ENCODE measurements at regions not wholly inside any gene's neighbourhood (a gene's known extent, or its start where the extent isn't known, plus 50 kb on each side); places are given as distances from the start of the nearest gene placed in this dataset.

DNA sequence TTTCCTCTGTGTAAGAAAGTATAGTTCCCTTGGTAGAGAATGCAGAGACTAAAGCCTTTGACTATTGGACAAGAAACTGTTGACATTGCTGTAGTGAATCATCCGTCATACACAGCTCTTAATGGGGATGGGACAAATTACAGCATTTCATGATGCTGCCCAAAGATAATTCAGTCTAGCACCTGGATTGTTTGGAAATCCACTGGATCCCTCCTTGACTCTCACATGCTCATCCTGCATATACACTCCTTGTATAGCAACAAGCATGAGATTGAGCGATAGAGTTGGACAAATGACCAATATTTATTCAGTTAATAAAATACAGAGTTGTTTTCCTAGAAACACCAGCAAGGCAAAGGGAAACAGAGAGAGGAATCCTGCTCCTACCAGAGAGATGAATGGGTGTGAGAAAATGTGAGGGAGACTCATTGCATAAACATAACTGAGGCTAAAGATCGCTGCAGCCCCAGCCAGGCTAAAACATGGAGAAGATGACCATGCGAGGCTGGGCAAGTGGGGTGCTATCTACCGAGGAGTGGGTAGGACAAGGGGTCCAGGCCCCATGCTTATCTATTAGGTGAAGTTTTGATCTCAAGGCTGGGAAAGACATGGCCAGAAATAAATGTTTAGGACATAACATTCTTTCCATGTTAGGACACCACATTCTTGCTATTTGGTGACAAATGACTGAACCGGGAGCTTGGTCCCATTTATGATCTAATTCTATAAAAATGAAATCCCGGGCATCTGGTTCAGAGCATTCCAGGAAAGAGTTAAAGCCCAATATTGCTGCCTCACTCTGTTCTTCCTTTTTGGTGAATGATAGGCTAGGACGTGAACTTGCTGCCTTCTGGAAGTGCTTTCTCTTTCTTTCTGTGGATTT, 153.2 kb downstream of the TGFB2 start:
- H3K4me3 ChIP-seq (replicated peaks in 1 of 4; ENCODE audit: control extremely low read depth in 1 of 4, insufficient read depth in 1 of 4, low read depth in 3 of 4, low read length in 4 of 4): peak overlapping the region; percentile 43 to 56 (median 54)
- H3K79me2 ChIP-seq (ENCODE audit: control insufficient read depth, insufficient read depth, low read length): no peaks in the 10 kb centered on the region
- peak overlapping the region; percentile 25 for H3K9ac ChIP-seq (ENCODE audit: insufficient read depth, low read length)
- no peaks in the 10 kb centered on the region for H3K36me3 ChIP-seq (ENCODE audit: control insufficient read depth, insufficient read depth, low read length)
- DNase-seq (ENCODE audit: low read depth in 2 of 2): peak; percentile 31 to 83
- no peaks in the 10 kb centered on the region for H4K20me1 ChIP-seq (ENCODE audit: control insufficient read depth, extremely low read depth, insufficient read depth, low read length)
- peak overlapping the region; percentile 84 for H3K4me2 ChIP-seq (ENCODE audit: extremely low read depth, insufficient read depth, low read length)
- peak overlapping the region; percentile 54 for H2AFZ ChIP-seq (ENCODE audit: low read length)
- no peaks in the 10 kb centered on the region for H3K27me3 ChIP-seq (ENCODE audit: control insufficient read depth, insufficient read depth, low read length)
- H3K4me1 ChIP-seq (ENCODE audit: control insufficient read depth, extremely low read depth, insufficient read depth, low read length): peaks cover 14% of the 10 kb centered on the region
- H3K9me3 ChIP-seq (ENCODE audit: control insufficient read depth, insufficient read depth, low read depth, low read length): no peaks in the 10 kb centered on the region
- peak overlapping the region; percentile 89 for H3K27ac ChIP-seq (ENCODE audit: insufficient read depth, low read length)
- TF ChIP-seq, protein P1, sequence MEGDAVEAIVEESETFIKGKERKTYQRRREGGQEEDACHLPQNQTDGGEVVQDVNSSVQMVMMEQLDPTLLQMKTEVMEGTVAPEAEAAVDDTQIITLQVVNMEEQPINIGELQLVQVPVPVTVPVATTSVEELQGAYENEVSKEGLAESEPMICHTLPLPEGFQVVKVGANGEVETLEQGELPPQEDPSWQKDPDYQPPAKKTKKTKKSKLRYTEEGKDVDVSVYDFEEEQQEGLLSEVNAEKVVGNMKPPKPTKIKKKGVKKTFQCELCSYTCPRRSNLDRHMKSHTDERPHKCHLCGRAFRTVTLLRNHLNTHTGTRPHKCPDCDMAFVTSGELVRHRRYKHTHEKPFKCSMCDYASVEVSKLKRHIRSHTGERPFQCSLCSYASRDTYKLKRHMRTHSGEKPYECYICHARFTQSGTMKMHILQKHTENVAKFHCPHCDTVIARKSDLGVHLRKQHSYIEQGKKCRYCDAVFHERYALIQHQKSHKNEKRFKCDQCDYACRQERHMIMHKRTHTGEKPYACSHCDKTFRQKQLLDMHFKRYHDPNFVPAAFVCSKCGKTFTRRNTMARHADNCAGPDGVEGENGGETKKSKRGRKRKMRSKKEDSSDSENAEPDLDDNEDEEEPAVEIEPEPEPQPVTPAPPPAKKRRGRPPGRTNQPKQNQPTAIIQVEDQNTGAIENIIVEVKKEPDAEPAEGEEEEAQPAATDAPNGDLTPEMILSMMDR (conservative IDR thresholded peaks at IDR 0.05 in 1 of 2, IDR thresholded peaks at IDR 0.05 in 1 of 2; ENCODE audit: low read depth in 1 of 2, low read length in 2 of 2): no peak
- TF ChIP-seq EZH2 (IDR thresholded peaks at IDR 0.05; ENCODE audit: low read length, missing control alignments): no peak

DNA sequence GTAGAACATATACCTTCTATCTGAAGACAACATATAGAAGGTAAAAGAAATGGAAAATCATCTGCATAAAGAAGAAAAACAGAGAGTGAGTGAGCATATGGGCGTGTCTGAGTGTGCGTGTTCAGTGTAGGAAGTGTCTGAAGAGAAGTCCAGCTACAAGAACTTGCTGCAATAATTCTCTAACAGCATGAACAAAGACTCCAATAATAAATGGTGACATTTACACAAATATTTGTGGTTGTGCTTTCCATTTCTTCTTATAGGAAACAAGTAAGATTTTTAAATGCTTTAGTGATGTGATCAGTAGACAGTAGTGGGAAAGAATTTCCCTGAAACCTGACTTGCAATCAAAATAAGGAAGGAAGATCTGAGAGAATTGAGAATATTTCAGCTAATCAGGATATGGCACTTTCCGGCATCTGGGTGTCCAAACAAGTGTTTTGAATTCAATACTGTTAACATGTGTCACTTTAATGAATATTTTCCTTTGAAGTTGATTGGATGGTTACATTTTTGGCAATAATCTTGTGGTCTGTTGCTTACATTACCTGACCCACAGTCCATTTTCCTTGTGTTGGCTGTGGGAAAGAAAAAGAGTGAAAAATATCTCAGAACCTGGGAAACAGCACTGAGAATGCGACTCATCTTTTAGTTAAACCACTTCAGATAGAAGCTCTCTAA, 154.0 kb downstream of the TGFB2 start:
- H3K36me3 ChIP-seq (ENCODE audit: control insufficient read depth, insufficient read depth, low read length): no peaks in the 10 kb centered on the region
- H3K4me3 ChIP-seq (replicated peaks in 1 of 4; ENCODE audit: control extremely low read depth in 1 of 4, insufficient read depth in 1 of 4, low read depth in 3 of 4, low read length in 4 of 4): peak overlapping the region; percentile 43 to 56 (median 54)
- no peaks in the 10 kb centered on the region for H3K9me3 ChIP-seq (ENCODE audit: control insufficient read depth, insufficient read depth, low read depth, low read length)
- no peaks in the 10 kb centered on the region for H4K20me1 ChIP-seq (ENCODE audit: control insufficient read depth, extremely low read depth, insufficient read depth, low read length)
- TF ChIP-seq EZH2 (IDR thresholded peaks at IDR 0.05; ENCODE audit: low read length, missing control alignments): no peak
- TF ChIP-seq, protein P1 (conservative IDR thresholded peaks at IDR 0.05 in 1 of 2, IDR thresholded peaks at IDR 0.05 in 1 of 2; ENCODE audit: low read depth in 1 of 2, low read length in 2 of 2): no peak
- peak overlapping the region; percentile 89 for H3K27ac ChIP-seq (ENCODE audit: insufficient read depth, low read length)
- peak overlapping the region; percentile 59 for H3K9ac ChIP-seq (ENCODE audit: insufficient read depth, low read length)
- peaks cover 14% of the 10 kb centered on the region for H3K4me1 ChIP-seq (ENCODE audit: control insufficient read depth, extremely low read depth, insufficient read depth, low read length)
- no peaks in the 10 kb centered on the region for H3K27me3 ChIP-seq (ENCODE audit: control insufficient read depth, insufficient read depth, low read length)
- peak overlapping the region; percentile 84 for H3K4me2 ChIP-seq (ENCODE audit: extremely low read depth, insufficient read depth, low read length)
- H2AFZ ChIP-seq (ENCODE audit: low read length): peak overlapping the region; percentile 54
- peak; percentile 64 to 97 for DNase-seq (ENCODE audit: low read depth in 2 of 2)
- no peaks in the 10 kb centered on the region for H3K79me2 ChIP-seq (ENCODE audit: control insufficient read depth, insufficient read depth, low read length)

DNA sequence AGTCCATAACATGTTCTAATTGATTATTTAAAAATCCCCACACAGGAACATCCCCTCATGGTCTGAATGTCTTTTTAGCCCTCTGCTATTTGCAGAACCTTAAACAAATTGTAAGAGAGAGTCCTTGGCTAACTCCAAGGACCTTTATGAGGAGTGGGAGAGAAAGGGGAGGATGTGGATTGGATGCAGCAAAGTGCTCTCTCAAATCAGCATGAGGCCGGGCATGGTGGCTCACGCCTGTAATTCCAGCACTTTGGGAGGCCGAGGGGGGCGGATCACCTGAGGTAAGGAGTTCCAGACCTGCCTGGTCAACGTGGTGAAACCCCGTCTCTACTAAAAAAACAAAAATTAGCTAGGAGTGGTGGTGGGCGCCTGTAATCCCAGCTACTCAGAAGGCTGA, 154.8 kb downstream of the TGFB2 start:
- peak overlapping the region; percentile 34 for H3K9ac ChIP-seq (ENCODE audit: insufficient read depth, low read length)
- no peaks in the 10 kb centered on the region for H3K79me2 ChIP-seq (ENCODE audit: control insufficient read depth, insufficient read depth, low read length)
- no peaks in the 10 kb centered on the region for H3K36me3 ChIP-seq (ENCODE audit: control insufficient read depth, insufficient read depth, low read length)
- peak overlapping the region; percentile 49 for H2AFZ ChIP-seq (ENCODE audit: low read length)
- H3K4me2 ChIP-seq (ENCODE audit: extremely low read depth, insufficient read depth, low read length): peak overlapping the region; percentile 84
- H3K4me1 ChIP-seq (ENCODE audit: control insufficient read depth, extremely low read depth, insufficient read depth, low read length): peaks cover 14% of the 10 kb centered on the region
- TF ChIP-seq EZH2 (IDR thresholded peaks at IDR 0.05; ENCODE audit: low read length, missing control alignments): no peak
- TF ChIP-seq, protein P1 (conservative IDR thresholded peaks at IDR 0.05 in 1 of 2, IDR thresholded peaks at IDR 0.05 in 1 of 2; ENCODE audit: low read depth in 1 of 2, low read length in 2 of 2): no peak
- peak overlapping the region; percentile 89 for H3K27ac ChIP-seq (ENCODE audit: insufficient read depth, low read length)
- DNase-seq (ENCODE audit: low read depth in 2 of 2): no peak
- no peaks in the 10 kb centered on the region for H4K20me1 ChIP-seq (ENCODE audit: control insufficient read depth, extremely low read depth, insufficient read depth, low read length)
- peak overlapping the region in 1 of 4 experiments; percentile 7 for H3K4me3 ChIP-seq (replicated peaks in 1 of 4; ENCODE audit: control extremely low read depth in 1 of 4, insufficient read depth in 1 of 4, low read depth in 3 of 4, low read length in 4 of 4)
- no peaks in the 10 kb centered on the region for H3K27me3 ChIP-seq (ENCODE audit: control insufficient read depth, insufficient read depth, low read length)
- H3K9me3 ChIP-seq (ENCODE audit: control insufficient read depth, insufficient read depth, low read depth, low read length): no peaks in the 10 kb centered on the region
